GM19035 (cell line): ENCODE measurements at regions not wholly inside any gene's neighbourhood (a gene's known extent, or its start where the extent isn't known, plus 50 kb on each side); places are given as distances from the start of the nearest gene placed in this dataset.
"Not testable (repeated sequence)": the region's sequence is repeated elsewhere in the genome, so short reads cannot be mapped to it uniquely, and the experiment has no call there.

Experiments
- ATAC-seq: cut with Tn5 transposase; IDR thresholded peaks from one replicate; pipeline ENCODE4 v1.9.1; 2021; ENCODE audit not compliant: unreplicated experiment

- ATAC-seq: no peak
These were observed 341.0 kb downstream of the KCNJ2 start for GRCh38 chr17:70510288-70510687.

GRCh38 chr17:70517816-70518215 is 348.5 kb downstream of the KCNJ2 start:
- no peak for ATAC-seq

- ATAC-seq: no peak
These were observed 350.0 kb downstream of the KCNJ2 start for GRCh38 chr17:70519300-70519699.

GRCh38 chr17:70520447-70520846 is 351.1 kb downstream of the KCNJ2 start:
- no peak for ATAC-seq

GRCh38 chr17:70520956-70521355 is 351.6 kb downstream of the KCNJ2 start:
- no peak for ATAC-seq

- ATAC-seq: no peak
These were observed 352.5 kb downstream of the KCNJ2 start for GRCh38 chr17:70521821-70522256.

- no peak for ATAC-seq
These were observed 354.1 kb downstream of the KCNJ2 start for GRCh38 chr17:70523426-70523825.

GRCh38 chr17:70525035-70525434 is 355.7 kb downstream of the KCNJ2 start:
- not testable (repeated sequence) for ATAC-seq

GRCh38 chr17:70525961-70526360 is 356.6 kb downstream of the KCNJ2 start:
- ATAC-seq: no peak

GRCh38 chr17:70527364-70527888 is 358.1 kb downstream of the KCNJ2 start:
- ATAC-seq: no peak

- no peak for ATAC-seq
These were observed 364.1 kb downstream of the KCNJ2 start for GRCh38 chr17:70533427-70533826.

- no peak for ATAC-seq
These were observed 366.7 kb downstream of the KCNJ2 start for GRCh38 chr17:70535986-70536385.

GRCh38 chr17:70539132-70539924 is 370.0 kb downstream of the KCNJ2 start:
- ATAC-seq: no peak

- no peak for ATAC-seq
These were observed 373.5 kb downstream of the KCNJ2 start for GRCh38 chr17:70542876-70543275.

GRCh38 chr17:70544317-70544716 is 375.0 kb downstream of the KCNJ2 start:
- no peak for ATAC-seq

- no peak for ATAC-seq
These were observed 383.1 kb downstream of the KCNJ2 start for GRCh38 chr17:70552230-70552981.

GRCh38 chr17:70552982-70553334 is 383.6 kb downstream of the KCNJ2 start:
- ATAC-seq: no peak

- no peak for ATAC-seq
These were observed 386.4 kb downstream of the KCNJ2 start for GRCh38 chr17:70555723-70556122.

GRCh38 chr17:70558821-70559220 is 389.5 kb downstream of the KCNJ2 start:
- no peak for ATAC-seq

GRCh38 chr17:70560471-70560870 is 391.1 kb downstream of the KCNJ2 start:
- no peak for ATAC-seq

- no peak for ATAC-seq
These were observed 392.8 kb downstream of the KCNJ2 start for GRCh38 chr17:70562137-70562536.

- no peak for ATAC-seq
These were observed 394.0 kb downstream of the KCNJ2 start for GRCh38 chr17:70563281-70563820.
